Sigmoid colon (tissue), 6 donors: ENCODE measurements at regions not wholly inside any gene's neighbourhood (a gene's known extent, or its start where the extent isn't known, plus 50 kb on each side); places are given as distances from the start of the nearest gene placed in this dataset.

Source experiments
- DNase-seq: peaks from one replicate; pipeline ENCODE4 v3.0.0-alpha.2; 2019
- H3K27ac ChIP-seq, 4 donors: fragments of 200-600 bp; sonication (generic); one replicate each; pipeline ENCODE4 v1.5.1; 2016 to 2019; ENCODE audit warnings: mild to moderate bottlenecking in 1 of 4
- H3K27me3 ChIP-seq, 3 donors: fragments of 200-600 bp; sonication (generic); one replicate each; pipeline ENCODE4 v1.5.1; 2019; ENCODE audit warnings: mild to moderate bottlenecking in 1 of 3
- H3K36me3 ChIP-seq, 4 donors: fragments of 200-600 bp; sonication (generic); one replicate each; pipeline ENCODE4 v1.5.1; 2016 to 2019
- H3K4me1 ChIP-seq, 4 donors: fragments of 200-600 bp; sonication (generic); one replicate each; pipeline ENCODE4 v1.5.1; 2017 to 2019
- H3K4me3 ChIP-seq, 4 donors: fragments of 200-600 bp; sonication (generic); one replicate each; pipeline ENCODE4 v1.5.1; 2017 to 2019; ENCODE audit warnings: mild to moderate bottlenecking in 2 of 4, moderate library complexity in 1 of 4
- H3K9me3 ChIP-seq, 4 donors: fragments of 200-600 bp in 3 of 4; sonication (generic) in 3 of 4; one replicate each; pipeline versions ENCODE4 v1.5.1 to v1.6.1; 2013 to 2019
- EP300 ChIP-seq, 4 donors: sonication (generic); formaldehyde crosslinking; IDR thresholded peaks; one replicate each; pipeline ENCODE4 v1.6.1; 2017; ENCODE audit warnings: antibody characterized with exemption in 4 of 4
- POLR2A ChIP-seq, 2 donors: fragments of 450-650 bp; IDR thresholded peaks; one replicate each; pipeline ENCODE4 v1.6.1; 2016; ENCODE audit warnings: antibody characterized with exemption in 2 of 2, mild to moderate bottlenecking in 2 of 2, moderate library complexity in 2 of 2
- POLR2AphosphoS5 ChIP-seq, 4 donors: sonication (generic); formaldehyde crosslinking; IDR thresholded peaks; one replicate each; pipeline ENCODE4 v1.6.1; 2017; ENCODE audit warnings: antibody characterized with exemption in 4 of 4
- WGBS, 2 donors: extraction: QIAGEN DNeasy Blood & Tissue Kit; methylation state at CpG; one replicate each; pipeline ENCODE4 v1.1.7; 2013; 5-methylcytosine and 5-hydroxymethylcytosine counted together
- intact Hi-C: fragments of 100-400 bp; cut with DNase I; formaldehyde crosslinking; loops from one replicate; pipeline ENCODE4 v1.15.1; 2023
- TF ChIP-seq, protein P1 (sequence below), 4 experiments: fragments of 450-650 bp in 3 of 4; fragments of 200-600 bp in 1 of 4; IDR thresholded peaks; one replicate each; pipeline ENCODE4 v1.5.1; 2016 to 2019; ENCODE audit warnings: antibody characterized with exemption in 4 of 4, mild to moderate bottlenecking in 3 of 4, moderate library complexity in 2 of 4
- donor health status: healthy with polysubstance abuse.
- donor health status: healthy.

DNA sequence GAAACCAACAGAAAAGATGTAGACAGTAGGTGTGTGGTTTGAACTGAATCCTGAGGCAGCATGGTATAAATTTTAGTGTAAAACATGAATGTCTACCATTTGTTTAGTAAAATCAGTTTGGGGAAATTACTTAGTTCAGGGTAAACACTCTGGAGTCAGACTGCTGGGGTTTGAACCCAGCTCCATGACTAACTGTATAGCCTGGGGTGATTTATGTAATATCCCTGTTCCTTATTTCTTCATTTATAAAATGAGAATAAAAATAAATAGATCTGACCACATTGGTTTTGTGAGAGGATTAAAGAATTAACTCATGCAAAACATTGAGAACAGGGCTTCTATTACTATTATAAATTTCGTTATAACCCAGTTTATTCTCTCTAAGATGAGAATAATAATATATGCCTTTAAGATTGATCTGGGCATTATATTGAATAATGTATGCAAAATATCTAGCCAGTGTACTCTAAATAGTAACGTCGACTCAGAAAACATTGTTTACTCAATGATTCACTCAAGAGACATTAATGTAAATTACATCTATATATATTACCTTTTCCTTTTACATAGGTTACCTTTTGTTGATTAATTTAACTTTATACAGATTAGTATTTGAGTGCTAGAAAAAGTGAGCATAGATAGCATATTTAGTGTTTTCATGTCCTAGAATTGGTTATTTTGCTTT, 120.6 kb upstream of the KCNJ16 start:
- no peak overlapping the region for H3K4me3 ChIP-seq
- H3K27me3 ChIP-seq = no peaks in the 10 kb centered on the region
- no peaks in the 10 kb centered on the region for H3K9me3 ChIP-seq
- intact Hi-C loops = loop anchor here (5.0 kb wide), 1 partner anchor 123 kb away; the partner anchor contains the start of gene KCNJ16
- DNase-seq = no peak
- H3K36me3 ChIP-seq = no peaks in the 10 kb centered on the region
- TF ChIP-seq POLR2A (IDR thresholded peaks at IDR 0.05) (no peak), POLR2AphosphoS5 (IDR thresholded peaks at IDR 0.05) (no peak), EP300 (IDR thresholded peaks at IDR 0.05) (no peak)
- TF ChIP-seq, protein P1, sequence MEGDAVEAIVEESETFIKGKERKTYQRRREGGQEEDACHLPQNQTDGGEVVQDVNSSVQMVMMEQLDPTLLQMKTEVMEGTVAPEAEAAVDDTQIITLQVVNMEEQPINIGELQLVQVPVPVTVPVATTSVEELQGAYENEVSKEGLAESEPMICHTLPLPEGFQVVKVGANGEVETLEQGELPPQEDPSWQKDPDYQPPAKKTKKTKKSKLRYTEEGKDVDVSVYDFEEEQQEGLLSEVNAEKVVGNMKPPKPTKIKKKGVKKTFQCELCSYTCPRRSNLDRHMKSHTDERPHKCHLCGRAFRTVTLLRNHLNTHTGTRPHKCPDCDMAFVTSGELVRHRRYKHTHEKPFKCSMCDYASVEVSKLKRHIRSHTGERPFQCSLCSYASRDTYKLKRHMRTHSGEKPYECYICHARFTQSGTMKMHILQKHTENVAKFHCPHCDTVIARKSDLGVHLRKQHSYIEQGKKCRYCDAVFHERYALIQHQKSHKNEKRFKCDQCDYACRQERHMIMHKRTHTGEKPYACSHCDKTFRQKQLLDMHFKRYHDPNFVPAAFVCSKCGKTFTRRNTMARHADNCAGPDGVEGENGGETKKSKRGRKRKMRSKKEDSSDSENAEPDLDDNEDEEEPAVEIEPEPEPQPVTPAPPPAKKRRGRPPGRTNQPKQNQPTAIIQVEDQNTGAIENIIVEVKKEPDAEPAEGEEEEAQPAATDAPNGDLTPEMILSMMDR (IDR thresholded peaks at IDR 0.05) = no peak
- H3K4me1 ChIP-seq = peaks cover 0 to 16% (median 7%) of the 10 kb centered on the region in 4 donors
- H3K27ac ChIP-seq = no peak overlapping the region
- 58 to 72% methylated on average over 3 of the region's 3 CpGs for WGBS, 2 donors

DNA sequence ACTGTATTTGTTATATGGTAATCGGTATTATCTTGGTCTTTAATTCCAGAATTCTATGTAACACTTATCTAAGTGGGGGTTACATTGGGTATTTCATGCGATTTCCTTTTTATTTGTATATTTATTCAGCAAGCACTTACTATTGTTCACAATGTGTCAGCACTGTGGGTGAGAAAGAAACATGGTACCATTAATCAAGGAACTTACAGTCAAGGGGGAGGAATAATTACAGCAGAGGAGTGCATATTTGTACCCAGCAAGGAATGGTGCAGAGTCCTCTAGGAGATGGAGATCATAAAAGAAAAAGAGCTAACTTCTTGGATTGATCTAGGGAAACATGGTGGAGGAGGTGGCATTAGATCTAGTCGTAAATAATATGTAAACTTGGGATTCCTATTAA, 117.0 kb upstream of the KCNJ16 start:
- no peak overlapping the region for H3K4me3 ChIP-seq
- H3K4me1 ChIP-seq = peaks cover 0 to 26% (median 9%) of the 10 kb centered on the region in 4 donors
- no peak for TF ChIP-seq POLR2AphosphoS5 (IDR thresholded peaks at IDR 0.05)
- TF ChIP-seq EP300 (IDR thresholded peaks at IDR 0.05) = no peak
- TF ChIP-seq, protein P1 (IDR thresholded peaks at IDR 0.05) = no peak
- no peak for TF ChIP-seq POLR2A (IDR thresholded peaks at IDR 0.05)
- intact Hi-C loops = no loop called here
- no peaks in the 10 kb centered on the region for H3K9me3 ChIP-seq
- no peaks in the 10 kb centered on the region for H3K27me3 ChIP-seq
- DNase-seq = no peak
- no peaks in the 10 kb centered on the region for H3K36me3 ChIP-seq
- H3K27ac ChIP-seq = no peak overlapping the region
- 88 to 92% methylated on average over 3 of the region's 3 CpGs for WGBS, 2 donors

DNA sequence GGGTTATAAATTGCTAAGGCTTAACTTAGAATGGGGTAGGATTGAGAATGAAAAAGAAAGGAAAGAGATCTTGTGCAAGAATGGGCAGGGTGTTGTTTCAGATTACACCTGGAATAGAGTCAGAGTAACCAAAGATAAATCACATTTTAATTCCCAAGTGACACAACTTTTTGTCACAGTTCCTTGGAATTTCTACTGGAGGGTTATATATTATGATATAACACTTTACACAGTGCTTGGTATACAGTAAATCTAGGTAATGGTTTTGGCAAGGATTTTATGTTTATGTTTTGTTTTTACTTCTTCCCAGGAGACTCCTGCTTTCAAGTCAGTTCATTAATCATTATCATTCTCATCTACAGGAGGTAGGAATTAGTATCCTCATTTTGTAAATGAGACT, 115.7 kb upstream of the KCNJ16 start:
- Histone ChIP-seq H3K27me3 (no peaks in the 10 kb centered on the region), H3K36me3 (no peaks in the 10 kb centered on the region), H3K4me1 (peaks cover 0 to 26% (median 9%) of the 10 kb centered on the region in 4 donors), H3K9me3 (no peaks in the 10 kb centered on the region), H3K27ac (no peak overlapping the region), H3K4me3 (no peak overlapping the region)
- DNase-seq = no peak
- intact Hi-C loops = no loop called here
- TF ChIP-seq POLR2A (IDR thresholded peaks at IDR 0.05) = no peak
- TF ChIP-seq, protein P1 (IDR thresholded peaks at IDR 0.05) = no peak
- TF ChIP-seq EP300 (IDR thresholded peaks at IDR 0.05) = no peak
- no peak for TF ChIP-seq POLR2AphosphoS5 (IDR thresholded peaks at IDR 0.05)

DNA sequence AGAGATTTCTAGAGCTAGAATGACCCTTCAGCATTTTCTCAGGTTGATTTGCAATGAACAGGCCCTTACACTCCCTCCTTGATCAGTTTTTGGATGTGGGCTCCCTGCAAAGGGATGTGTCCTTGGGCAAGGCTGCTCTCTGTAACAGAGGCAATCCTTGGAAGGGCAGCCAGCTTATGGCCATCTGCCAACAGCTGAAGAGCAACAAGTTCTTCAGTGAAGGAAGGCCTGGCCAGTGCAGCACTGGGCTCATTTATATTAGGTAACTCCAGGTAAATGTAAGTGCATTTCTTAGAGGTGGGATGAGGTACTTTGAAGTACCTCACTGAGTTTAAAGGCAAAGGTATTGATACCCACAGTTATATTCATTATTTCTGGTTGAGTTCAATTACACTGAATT, 114.3 kb upstream of the KCNJ16 start:
- TF ChIP-seq, protein P1 (IDR thresholded peaks at IDR 0.05) = no peak
- no peak for TF ChIP-seq EP300 (IDR thresholded peaks at IDR 0.05)
- TF ChIP-seq POLR2AphosphoS5 (IDR thresholded peaks at IDR 0.05) = no peak
- TF ChIP-seq POLR2A (IDR thresholded peaks at IDR 0.05) = no peak
- peaks cover 0 to 26% (median 9%) of the 10 kb centered on the region in 4 donors for H3K4me1 ChIP-seq
- no peaks in the 10 kb centered on the region for H3K36me3 ChIP-seq
- no peaks in the 10 kb centered on the region for H3K9me3 ChIP-seq
- H3K4me3 ChIP-seq = no peak overlapping the region
- H3K27ac ChIP-seq = no peak overlapping the region
- no peaks in the 10 kb centered on the region for H3K27me3 ChIP-seq
- DNase-seq = peak; percentile 66
- intact Hi-C loops = no loop called here
